NCI-H446 (cell line): ENCODE measurements at regions not wholly inside any gene's neighbourhood (a gene's known extent, or its start where the extent isn't known, plus 50 kb on each side); places are given as distances from the start of the nearest gene placed in this dataset.
"Not testable (repeated sequence)": the region's sequence is repeated elsewhere in the genome, so short reads cannot be mapped to it uniquely, and the experiment has no call there.

Experiments
- DNase-seq, 2 experiments: peaks; one replicate each; lab custom pipeline; 2025; lab: John Stamatoyannopoulos, UW

- no peak for DNase-seq
These were observed 528.1 kb upstream of the SEMA3D start for GRCh38 chr7:85714951-85715350.

GRCh38 chr7:85714043-85714578 lies 527.3 kb upstream of the SEMA3D start:
- no peak for DNase-seq

- no peak for DNase-seq
These were observed 526.3 kb upstream of the SEMA3D start for GRCh38 chr7:85713171-85713570.

GRCh38 chr7:85711894-85712293 lies 525.0 kb upstream of the SEMA3D start:
- no peak for DNase-seq

- no peak for DNase-seq
These were observed 524.1 kb upstream of the SEMA3D start for GRCh38 chr7:85710960-85711359.

- DNase-seq, result no peak
These were observed 521.4 kb upstream of the SEMA3D start for GRCh38 chr7:85708221-85708620.

GRCh38 chr7:85705076-85705475 lies 518.2 kb upstream of the SEMA3D start:
- DNase-seq, result no peak

GRCh38 chr7:85703251-85704010 lies 516.6 kb upstream of the SEMA3D start:
- no peak for DNase-seq

- no peak for DNase-seq
These were observed 515.5 kb upstream of the SEMA3D start for GRCh38 chr7:85702348-85702747.

GRCh38 chr7:85699482-85699881 lies 512.6 kb upstream of the SEMA3D start:
- DNase-seq, result no peak

- DNase-seq, result peak in 1 of 2 experiments; percentile 29
These were observed 508.7 kb upstream of the SEMA3D start for GRCh38 chr7:85695533-85695932.

GRCh38 chr7:85695041-85695440 lies 508.2 kb upstream of the SEMA3D start:
- DNase-seq, result no peak

- DNase-seq, result no peak
These were observed 506.5 kb upstream of the SEMA3D start for GRCh38 chr7:85693326-85693725.

GRCh38 chr7:85688712-85689111 lies 501.9 kb upstream of the SEMA3D start:
- DNase-seq, result peak; percentile 50 to 82

- no peak for DNase-seq
These were observed 499.7 kb upstream of the SEMA3D start for GRCh38 chr7:85686401-85687181.

- peak in 1 of 2 experiments; percentile 23 for DNase-seq
These were observed 499.0 kb upstream of the SEMA3D start for GRCh38 chr7:85685901-85686300.

- DNase-seq, result no peak
These were observed 496.2 kb upstream of the SEMA3D start for GRCh38 chr7:85682833-85683620.

- no peak for DNase-seq
These were observed 494.4 kb upstream of the SEMA3D start for GRCh38 chr7:85681241-85681640.

- not testable (repeated sequence) for DNase-seq
These were observed 488.2 kb upstream of the SEMA3D start for GRCh38 chr7:85675093-85675492.

- DNase-seq, result no peak
These were observed 487.0 kb upstream of the SEMA3D start for GRCh38 chr7:85673876-85674275.

GRCh38 chr7:85669225-85669624 lies 482.4 kb upstream of the SEMA3D start:
- no peak for DNase-seq

- DNase-seq, result no peak
These were observed 477.5 kb upstream of the SEMA3D start for GRCh38 chr7:85664341-85664740.
